ENCODE measurements at regions not wholly inside any gene's neighbourhood (a gene's known extent, or its start where the extent isn't known, plus 50 kb on each side); places are given as distances from the start of the nearest gene placed in this dataset.

- intact Hi-C loops (cut with DNase I), result no loop called here
- no peak for DNase-seq
- no peaks in the 10 kb centered on the region for H3K4me1 ChIP-seq
- TF ChIP-seq POLR2A (IDR thresholded peaks at IDR 0.05), result no peak
- no peak for TF ChIP-seq CTCF (IDR thresholded peaks at IDR 0.05)
- no peaks in the 10 kb centered on the region for H3K36me3 ChIP-seq
- H3K27me3 ChIP-seq, result no peaks in the 10 kb centered on the region
- H3K27ac ChIP-seq, result no peak overlapping the region
- H3K4me3 ChIP-seq, result no peak overlapping the region
- peaks cover 0 to 15% (median 0%) of the 10 kb centered on the region in 12 donors for H3K9me3 ChIP-seq
- 60 to 75% (median 72%) methylated on average over 1 of the region's 1 CpG for WGBS, 4 donors
- no peak for ATAC-seq
Measured at GRCh38 chr14:28272270-28272669, 494.3 kb upstream of the FOXG1 start.

- no peaks in the 10 kb centered on the region for H3K9me3 ChIP-seq
- no peaks in the 10 kb centered on the region for H3K27me3 ChIP-seq
- H3K27ac ChIP-seq, result no peak overlapping the region
- ATAC-seq (no peak), DNase-seq (no peak)
- intact Hi-C loops (cut with DNase I), result no loop called here
- WGBS, 4 donors, result 68 to 75% (median 72%) methylated on average over 5 of the region's 5 CpGs
- TF ChIP-seq POLR2A (IDR thresholded peaks at IDR 0.05) (no peak), CTCF (IDR thresholded peaks at IDR 0.05) (no peak)
- H3K4me3 ChIP-seq, result no peak overlapping the region
- no peaks in the 10 kb centered on the region for H3K4me1 ChIP-seq
- no peaks in the 10 kb centered on the region for H3K36me3 ChIP-seq
Measured at GRCh38 chr14:28280530-28280929, 486.1 kb upstream of the FOXG1 start.

GRCh38 chr14:28280997-28281598 is 485.5 kb upstream of the FOXG1 start:
- WGBS, 4 donors, result 85 to 92% (median 87%) methylated on average over 2 of the region's 2 CpGs
- Histone ChIP-seq H3K4me3 (no peak overlapping the region), H3K27ac (no peak overlapping the region), H3K27me3 (no peaks in the 10 kb centered on the region), H3K9me3 (no peaks in the 10 kb centered on the region), H3K4me1 (no peaks in the 10 kb centered on the region), H3K36me3 (no peaks in the 10 kb centered on the region)
- TF ChIP-seq CTCF (IDR thresholded peaks at IDR 0.05) (no peak), POLR2A (IDR thresholded peaks at IDR 0.05) (no peak)
- intact Hi-C loops (cut with DNase I), result no loop called here
- DNase-seq (no peak), ATAC-seq (no peak)

- no peak for TF ChIP-seq CTCF (IDR thresholded peaks at IDR 0.05)
- DNase-seq (no peak), ATAC-seq (no peak)
- Histone ChIP-seq H3K4me3 (no peak overlapping the region), H3K36me3 (no peaks in the 10 kb centered on the region), H3K27ac (no peak overlapping the region), H3K4me1 (no peaks in the 10 kb centered on the region), H3K27me3 (no peaks in the 10 kb centered on the region), H3K9me3 (peaks cover 0 to 2% (median 0%) of the 10 kb centered on the region in 12 donors)
- intact Hi-C loops (cut with DNase I), result no loop called here
- WGBS, 4 donors, result 50 to 71% (median 53%) methylated on average over 6 of the region's 6 CpGs
Measured at GRCh38 chr14:28284546-28285300, 481.9 kb upstream of the FOXG1 start.

Measured in heart left ventricle (tissue), 16 donors.